ENCODE measurements at regions not wholly inside any gene's neighbourhood (a gene's known extent, or its start where the extent isn't known, plus 50 kb on each side); places are given as distances from the start of the nearest gene placed in this dataset.

DNA sequence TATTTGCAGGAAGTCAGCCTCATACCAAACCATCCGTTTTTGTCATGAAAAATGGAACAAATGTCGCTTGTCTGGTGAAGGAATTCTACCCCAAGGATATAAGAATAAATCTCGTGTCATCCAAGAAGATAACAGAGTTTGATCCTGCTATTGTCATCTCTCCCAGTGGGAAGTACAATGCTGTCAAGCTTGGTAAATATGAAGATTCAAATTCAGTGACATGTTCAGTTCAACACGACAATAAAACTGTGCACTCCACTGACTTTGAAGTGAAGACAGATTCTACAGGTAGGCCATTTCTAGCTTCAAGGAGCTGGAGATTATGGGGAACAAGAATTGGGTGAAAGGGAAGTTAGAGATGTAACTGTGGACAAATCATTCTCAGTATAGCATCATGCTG, 126.1 kb downstream of the DAD1 start:
- TF ChIP-seq, protein P1, sequence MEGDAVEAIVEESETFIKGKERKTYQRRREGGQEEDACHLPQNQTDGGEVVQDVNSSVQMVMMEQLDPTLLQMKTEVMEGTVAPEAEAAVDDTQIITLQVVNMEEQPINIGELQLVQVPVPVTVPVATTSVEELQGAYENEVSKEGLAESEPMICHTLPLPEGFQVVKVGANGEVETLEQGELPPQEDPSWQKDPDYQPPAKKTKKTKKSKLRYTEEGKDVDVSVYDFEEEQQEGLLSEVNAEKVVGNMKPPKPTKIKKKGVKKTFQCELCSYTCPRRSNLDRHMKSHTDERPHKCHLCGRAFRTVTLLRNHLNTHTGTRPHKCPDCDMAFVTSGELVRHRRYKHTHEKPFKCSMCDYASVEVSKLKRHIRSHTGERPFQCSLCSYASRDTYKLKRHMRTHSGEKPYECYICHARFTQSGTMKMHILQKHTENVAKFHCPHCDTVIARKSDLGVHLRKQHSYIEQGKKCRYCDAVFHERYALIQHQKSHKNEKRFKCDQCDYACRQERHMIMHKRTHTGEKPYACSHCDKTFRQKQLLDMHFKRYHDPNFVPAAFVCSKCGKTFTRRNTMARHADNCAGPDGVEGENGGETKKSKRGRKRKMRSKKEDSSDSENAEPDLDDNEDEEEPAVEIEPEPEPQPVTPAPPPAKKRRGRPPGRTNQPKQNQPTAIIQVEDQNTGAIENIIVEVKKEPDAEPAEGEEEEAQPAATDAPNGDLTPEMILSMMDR (optimal IDR thresholded peaks at IDR 0.05 in 1 of 3, IDR thresholded peaks at IDR 0.05 in 1 of 3, conservative IDR thresholded peaks at IDR 0.05 in 1 of 3; ENCODE audit: extremely low read depth in 1 of 3, insufficient read depth in 2 of 3, low read length in 3 of 3), result no peak
- no peak for TF ChIP-seq EZH2 (IDR thresholded peaks at IDR 0.05; ENCODE audit: low read length)
